IPS-20b (cell line): ENCODE measurements at regions not wholly inside any gene's neighbourhood (a gene's known extent, or its start where the extent isn't known, plus 50 kb on each side); places are given as distances from the start of the nearest gene placed in this dataset.
"Not testable (repeated sequence)": the region's sequence is repeated elsewhere in the genome, so short reads cannot be mapped to it uniquely, and the experiment has no call there.

Source experiments
- H3K27ac ChIP-seq: one replicate; pipeline ENCODE4 v1.5.1; 2013; ENCODE audit warnings: low read length
- H3K27me3 ChIP-seq: 2 replicates; pipeline ENCODE4 v1.6.1; 2013; ENCODE audit warnings: mild to moderate bottlenecking, low read length, inconsistent platforms; ENCODE audit not compliant: insufficient read depth
- H3K36me3 ChIP-seq: 2 replicates; pipeline ENCODE4 v1.6.1; 2013; ENCODE audit warnings: low read depth, mild to moderate bottlenecking, inconsistent platforms, low read length, moderate library complexity; ENCODE audit not compliant: insufficient read depth
- H3K4me1 ChIP-seq: 2 replicates; pipeline ENCODE4 v1.6.1; 2013; ENCODE audit warnings: mild to moderate bottlenecking, control low read depth, inconsistent platforms, low read length, moderate library complexity; ENCODE audit not compliant: insufficient read depth
- H3K4me3 ChIP-seq: 2 replicates; pipeline ENCODE4 v1.5.1; 2013; ENCODE audit warnings: mild to moderate bottlenecking, low read length, inconsistent platforms
- H3K9ac ChIP-seq: 2 replicates; pipeline ENCODE4 v1.6.1; 2013; ENCODE audit warnings: low read depth, mild to moderate bottlenecking, inconsistent platforms, low read length, moderate library complexity
- H3K9me3 ChIP-seq: 2 replicates; pipeline ENCODE4 v1.6.1; 2013; ENCODE audit warnings: mild to moderate bottlenecking, low read depth, low read length, inconsistent platforms; ENCODE audit not compliant: insufficient read depth

DNA sequence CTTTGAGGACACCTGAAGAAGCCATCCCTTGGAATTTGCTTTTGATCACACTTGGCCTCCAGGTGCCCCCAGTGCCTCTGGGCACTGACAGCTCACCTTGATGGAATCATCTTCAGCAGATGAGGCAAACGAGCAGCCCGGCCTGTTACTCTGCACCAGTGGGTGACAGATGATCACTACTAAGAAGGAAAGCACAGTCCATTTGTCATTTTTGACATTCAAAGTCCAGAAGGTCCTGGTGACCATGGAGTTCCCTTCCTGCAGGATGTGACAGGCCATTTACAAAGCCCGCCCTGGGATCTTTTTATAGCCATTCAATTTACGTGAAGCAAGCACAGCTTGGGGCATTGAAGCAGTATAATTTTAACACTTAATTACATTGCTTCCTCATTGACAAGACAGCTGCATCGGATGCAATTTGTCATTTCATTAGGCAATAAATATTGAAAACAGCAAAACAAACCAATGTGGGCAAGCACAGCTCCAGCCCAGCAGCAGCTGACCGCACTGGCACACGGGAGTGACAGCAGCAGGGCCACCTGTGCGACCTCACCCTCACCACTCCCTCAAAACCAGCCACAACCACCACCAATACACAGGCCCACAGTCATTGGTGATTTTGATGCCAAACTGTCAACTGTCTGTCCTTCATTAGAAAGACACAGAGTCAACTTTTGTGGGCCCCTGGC is 76.0 kb upstream of the SLC66A3 start:
- no peaks in the 10 kb centered on the region for H3K4me1 ChIP-seq
- no peak overlapping the region for H3K27ac ChIP-seq
- H3K9ac ChIP-seq: no peak overlapping the region
- no peak overlapping the region for H3K4me3 ChIP-seq
- H3K27me3 ChIP-seq: no peaks in the 10 kb centered on the region
- no peaks in the 10 kb centered on the region for H3K36me3 ChIP-seq
- H3K9me3 ChIP-seq: no peaks in the 10 kb centered on the region

DNA sequence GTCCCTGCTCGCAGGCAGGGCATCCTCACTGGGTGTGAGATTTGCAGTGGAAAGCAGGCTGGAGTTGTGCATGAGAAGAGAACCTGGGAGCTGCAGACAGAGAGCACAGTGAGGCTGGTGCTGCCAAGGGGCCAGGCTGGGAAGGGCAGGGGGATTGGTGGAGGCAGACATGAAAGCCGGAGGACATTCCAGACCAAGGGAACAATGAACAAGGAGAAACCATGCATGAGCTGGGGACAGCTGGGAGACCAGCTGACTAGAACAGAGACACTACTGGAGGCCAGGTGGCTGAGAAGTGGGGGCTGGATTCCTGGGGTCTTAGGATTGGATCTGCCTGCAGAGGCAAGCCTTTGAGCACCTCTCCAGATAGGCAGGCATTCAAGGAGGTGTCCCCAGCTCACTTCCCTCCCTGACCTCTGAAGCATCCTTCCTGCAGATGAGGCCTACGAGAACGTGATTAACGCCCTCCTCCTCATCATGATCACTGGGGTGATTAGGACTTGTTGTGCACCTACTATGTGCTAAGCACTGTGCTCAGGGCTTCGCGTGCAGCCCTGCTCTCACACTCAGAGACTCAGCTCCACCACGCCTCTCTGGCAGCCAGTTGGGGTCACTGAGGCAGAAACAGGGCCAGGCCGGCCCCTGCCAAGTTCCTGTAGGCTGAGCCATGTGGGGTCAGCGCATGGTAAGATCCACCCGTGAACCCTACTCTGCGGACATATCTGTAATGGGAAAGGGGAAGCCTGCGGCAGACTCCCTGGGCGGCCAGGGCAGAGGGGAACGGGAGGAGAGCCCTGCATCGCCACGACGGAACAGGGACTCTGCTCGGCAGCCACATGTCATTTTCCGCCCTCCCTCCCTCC is 74.8 kb upstream of the SLC66A3 start:
- H3K9ac ChIP-seq: no peak overlapping the region
- no peaks in the 10 kb centered on the region for H3K36me3 ChIP-seq
- H3K4me1 ChIP-seq: no peaks in the 10 kb centered on the region
- H3K27ac ChIP-seq: no peak overlapping the region
- no peaks in the 10 kb centered on the region for H3K27me3 ChIP-seq
- no peak overlapping the region for H3K4me3 ChIP-seq
- no peaks in the 10 kb centered on the region for H3K9me3 ChIP-seq

- H3K27ac ChIP-seq: no peak overlapping the region
These were observed 72.4 kb upstream of the SLC66A3 start for GRCh38 chr2:11082880-11083279.

GRCh38 chr2:11088821-11089220 is 66.4 kb upstream of the SLC66A3 start:
- not testable (repeated sequence) for H3K27ac ChIP-seq, H3K9me3 ChIP-seq, H3K4me3 ChIP-seq, H3K36me3 ChIP-seq, H3K27me3 ChIP-seq, H3K9ac ChIP-seq, H3K4me1 ChIP-seq

More at GRCh38 chr2:11082880-11083279, 72.4 kb upstream of the SLC66A3 start:
- Histone ChIP-seq H3K9me3 (no peaks in the 10 kb centered on the region), H3K4me1 (no peaks in the 10 kb centered on the region), H3K4me3 (no peak overlapping the region), H3K27me3 (no peaks in the 10 kb centered on the region), H3K36me3 (no peaks in the 10 kb centered on the region), H3K9ac (no peak overlapping the region)

GRCh38 chr2:11090187-11090586 is 65.1 kb upstream of the SLC66A3 start:
- H3K9me3 ChIP-seq: no peaks in the 10 kb centered on the region
- H3K4me1 ChIP-seq: no peaks in the 10 kb centered on the region
- H3K36me3 ChIP-seq: no peaks in the 10 kb centered on the region
- H3K27ac ChIP-seq: no peak overlapping the region
- H3K4me3 ChIP-seq: no peak overlapping the region
- H3K27me3 ChIP-seq: no peaks in the 10 kb centered on the region
- H3K9ac ChIP-seq: no peak overlapping the region

GRCh38 chr2:11092701-11093335 is 62.4 kb upstream of the SLC66A3 start:
- no peaks in the 10 kb centered on the region for H3K27me3 ChIP-seq
- H3K36me3 ChIP-seq: no peaks in the 10 kb centered on the region
- no peaks in the 10 kb centered on the region for H3K4me1 ChIP-seq
- H3K27ac ChIP-seq: no peak overlapping the region
- H3K9me3 ChIP-seq: no peaks in the 10 kb centered on the region
- no peak overlapping the region for H3K9ac ChIP-seq
- H3K4me3 ChIP-seq: no peak overlapping the region

DNA sequence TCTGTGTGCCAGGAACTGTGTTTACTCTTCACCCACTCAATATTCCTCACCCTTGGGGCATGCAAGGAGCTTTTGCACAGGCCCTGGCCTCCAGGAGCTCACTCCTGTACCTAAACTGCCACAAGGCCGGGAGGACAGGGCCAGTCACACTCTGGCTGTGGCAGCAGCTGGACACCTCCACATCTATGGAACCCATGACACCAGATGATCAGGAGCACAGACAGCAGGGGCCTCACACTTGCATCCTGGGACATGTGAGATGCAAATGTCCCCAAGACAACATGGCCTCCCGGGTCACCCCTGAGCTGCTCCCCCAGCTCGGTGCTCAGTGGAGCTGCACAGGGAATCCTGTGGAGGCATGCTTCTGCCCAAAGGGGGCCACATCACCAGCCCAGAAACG is 61.8 kb upstream of the SLC66A3 start:
- H3K4me3 ChIP-seq: no peak overlapping the region
- H3K4me1 ChIP-seq: no peaks in the 10 kb centered on the region
- H3K9ac ChIP-seq: no peak overlapping the region
- H3K36me3 ChIP-seq: no peaks in the 10 kb centered on the region
- no peaks in the 10 kb centered on the region for H3K27me3 ChIP-seq
- H3K9me3 ChIP-seq: no peaks in the 10 kb centered on the region
- H3K27ac ChIP-seq: no peak overlapping the region

DNA sequence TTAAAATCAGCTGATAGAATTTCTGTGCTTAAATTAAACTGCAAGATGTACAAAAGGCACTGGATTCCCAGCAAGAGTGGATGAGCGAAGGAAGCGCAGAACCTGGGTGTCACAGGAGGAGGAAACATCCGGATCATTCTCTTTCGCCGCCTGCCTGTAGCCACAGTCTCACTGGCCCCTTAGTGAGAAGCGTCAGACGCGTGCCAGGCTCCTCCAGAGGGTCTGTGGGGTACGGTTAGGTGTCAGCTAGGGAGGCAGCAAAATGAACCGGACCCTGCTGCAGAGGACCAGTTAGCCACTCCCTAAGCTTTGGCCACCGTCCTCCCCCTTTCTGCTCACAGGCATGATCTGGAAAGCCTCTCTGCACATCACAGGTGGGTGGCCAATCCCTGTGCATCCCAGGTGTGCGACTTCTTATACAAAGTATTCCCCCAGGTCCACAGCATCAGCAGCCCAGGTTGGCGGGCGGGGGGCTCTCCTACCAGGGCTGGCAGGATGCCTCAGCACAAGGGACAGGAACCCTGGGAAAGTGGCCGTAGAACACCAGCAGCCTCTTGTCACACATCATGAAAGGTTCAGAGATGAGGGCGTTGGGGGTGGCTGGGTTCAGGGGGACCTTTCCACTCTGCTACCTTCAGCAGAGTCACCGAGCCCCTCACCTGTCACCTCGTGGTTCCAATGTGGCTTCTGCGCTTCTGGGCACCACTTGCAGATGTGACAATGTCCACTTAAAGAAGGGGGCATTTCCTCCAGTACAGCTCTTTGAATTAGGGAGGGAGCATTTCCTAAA is 61.1 kb upstream of the SLC66A3 start:
- Histone ChIP-seq H3K27me3 (no peaks in the 10 kb centered on the region), H3K9ac (no peak overlapping the region), H3K36me3 (no peaks in the 10 kb centered on the region), H3K9me3 (no peaks in the 10 kb centered on the region), H3K4me3 (no peak overlapping the region), H3K27ac (no peak overlapping the region), H3K4me1 (no peaks in the 10 kb centered on the region)

DNA sequence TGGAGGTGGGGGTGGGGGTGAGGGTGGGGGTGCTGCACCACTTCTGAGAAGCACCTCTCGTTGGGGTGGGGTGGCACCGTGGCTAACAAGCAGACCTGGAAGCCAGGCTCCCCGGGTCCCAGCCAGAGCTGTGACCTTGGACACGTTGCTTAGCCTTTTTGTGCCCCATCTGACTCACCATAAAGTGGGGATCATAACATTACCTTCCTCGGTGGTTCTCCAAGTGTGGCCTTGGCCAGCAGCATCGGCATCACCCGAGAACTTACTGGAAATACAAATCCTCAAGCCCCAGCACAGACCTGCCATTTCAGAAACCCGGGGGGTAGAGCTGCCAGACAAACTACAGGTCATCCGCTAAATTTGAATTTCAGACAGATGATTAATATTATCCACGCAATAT is 58.7 kb upstream of the SLC66A3 start:
- Histone ChIP-seq H3K27me3 (no peaks in the 10 kb centered on the region), H3K9ac (no peak overlapping the region), H3K36me3 (no peaks in the 10 kb centered on the region), H3K4me1 (no peaks in the 10 kb centered on the region), H3K9me3 (no peaks in the 10 kb centered on the region), H3K27ac (no peak overlapping the region), H3K4me3 (no peak overlapping the region)

DNA sequence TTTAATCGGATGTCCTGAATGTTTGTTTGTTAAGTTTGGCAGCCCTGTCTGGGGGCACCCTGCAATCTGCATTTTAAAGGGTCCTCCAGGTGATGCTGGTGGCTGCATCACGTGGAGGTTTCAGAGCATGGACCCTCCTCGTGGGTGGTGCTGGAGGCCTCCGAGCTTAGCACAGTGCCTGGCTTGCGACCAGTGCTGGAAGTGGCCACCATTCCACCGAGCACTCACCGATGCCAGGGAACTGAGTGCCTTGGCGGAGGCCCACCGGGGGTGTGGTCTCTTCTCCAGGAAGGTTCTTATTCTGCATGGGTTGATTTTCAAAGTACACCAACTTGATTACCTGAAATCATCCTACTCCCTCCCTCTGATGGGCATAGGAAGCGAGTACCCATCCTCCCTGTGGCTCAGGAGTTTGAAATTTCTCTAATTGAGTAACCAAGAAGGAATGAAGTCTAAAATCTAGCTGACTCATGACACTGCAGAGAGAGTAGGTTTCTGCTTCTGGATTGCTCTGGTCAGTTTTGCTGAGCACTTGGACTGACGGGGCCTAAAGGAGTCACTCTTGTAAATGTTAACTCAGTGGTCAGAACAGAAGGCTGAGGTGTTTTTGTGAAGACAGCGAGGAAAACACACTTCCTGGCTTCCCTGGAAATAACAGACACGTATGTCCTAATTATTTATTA is 58.1 kb upstream of the SLC66A3 start:
- H3K36me3 ChIP-seq: no peaks in the 10 kb centered on the region
- H3K4me1 ChIP-seq: no peaks in the 10 kb centered on the region
- H3K4me3 ChIP-seq: no peak overlapping the region
- no peaks in the 10 kb centered on the region for H3K9me3 ChIP-seq
- no peak overlapping the region for H3K9ac ChIP-seq
- H3K27ac ChIP-seq: no peak overlapping the region
- no peaks in the 10 kb centered on the region for H3K27me3 ChIP-seq

DNA sequence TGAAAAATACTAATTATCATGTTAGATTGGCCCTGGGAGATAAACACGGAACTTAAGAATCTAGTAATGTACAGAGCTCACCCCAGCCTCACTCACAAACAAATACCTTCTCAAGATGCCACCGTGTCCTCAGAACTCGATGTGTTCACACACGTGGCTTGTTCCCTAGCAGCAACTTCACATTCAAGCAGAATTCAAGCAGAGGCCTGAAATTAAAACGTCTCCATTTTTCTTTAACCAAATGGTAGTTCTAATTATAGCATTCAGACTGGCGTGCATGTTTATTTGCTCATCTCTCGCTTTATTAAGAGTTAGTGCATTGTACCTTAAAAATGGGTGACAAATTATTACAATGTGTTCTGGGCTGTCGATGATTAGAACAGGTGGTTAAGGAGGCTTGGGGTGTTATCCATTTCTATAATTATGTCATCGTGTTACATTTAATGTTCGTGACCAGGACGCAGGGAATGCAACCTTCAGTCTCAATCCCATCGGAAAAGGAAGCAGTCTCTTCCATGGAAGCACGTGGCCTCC is 57.3 kb upstream of the SLC66A3 start:
- H3K4me3 ChIP-seq: no peak overlapping the region
- H3K27me3 ChIP-seq: no peaks in the 10 kb centered on the region
- H3K9ac ChIP-seq: no peak overlapping the region
- no peaks in the 10 kb centered on the region for H3K36me3 ChIP-seq
- no peak overlapping the region for H3K27ac ChIP-seq
- no peaks in the 10 kb centered on the region for H3K9me3 ChIP-seq
- H3K4me1 ChIP-seq: no peaks in the 10 kb centered on the region
